ENCODE measurements at regions not wholly inside any gene's neighbourhood (a gene's known extent, or its start where the extent isn't known, plus 50 kb on each side); places are given as distances from the start of the nearest gene placed in this dataset.

- Histone ChIP-seq H2AFZ (ENCODE audit: low read depth, low read length, poor library complexity, severe bottlenecking) (no peak overlapping the region), H3K36me3 (ENCODE audit: control insufficient read depth in 1 of 2, insufficient read depth in 2 of 2, low read length in 2 of 2) (no peaks in the 10 kb centered on the region), H3K9me2 (ENCODE audit: insufficient read depth) (no peaks in the 10 kb centered on the region), H3K27me3 (ENCODE audit: insufficient read depth, low read length) (peaks cover 16% of the 10 kb centered on the region; the same call in 1 of the 2 replicates), H3K9me3 (ENCODE audit: control insufficient read depth in 1 of 2, insufficient read depth in 1 of 2, low read depth in 1 of 2, low read length in 2 of 2) (no peaks in the 10 kb centered on the region), H3K9ac (ENCODE audit: low read length) (no peak overlapping the region), H3K27ac (ENCODE audit: low read depth, low read length) (no peak overlapping the region), H3K4me2 (ENCODE audit: low read length) (no peak overlapping the region), H3K79me2 (ENCODE audit: insufficient read depth, low read length) (no peaks in the 10 kb centered on the region), H3K4me1 (ENCODE audit: control insufficient read depth in 1 of 2, insufficient read depth in 2 of 2, low read length in 2 of 2) (no peaks in the 10 kb centered on the region), H3K4me3 (replicated peaks in 1 of 2; ENCODE audit: low read depth in 1 of 2, low read length in 2 of 2) (no peak overlapping the region), H4K20me1 (ENCODE audit: insufficient read depth) (no peaks in the 10 kb centered on the region)
- ChIA-PET RAD21 (ENCODE audit: low non-redundant PET in 1 of 2, low total read pairs in 2 of 2, uncharacterized antibody in 2 of 2, unreplicated experiment in 2 of 2) (no interaction called here), CTCF (no interaction called here), POLR2A (no interaction called here)
- no peak for DNase-seq (ENCODE audit: low read depth, low spot score)
- ATAC-seq = no peak
- BruUV-seq (replicated peaks) = no TSS peak
- intact Hi-C loops (cut with micrococcal nuclease) = no loop called here
- TF ChIP-seq EGR1 (IDR thresholded peaks at IDR 0.05; ENCODE audit: low read depth) = no peak
- no peak for TF ChIP-seq ELF1 (IDR thresholded peaks at IDR 0.05; ENCODE audit: borderline replicate concordance, low read depth)
- no peak for TF ChIP-seq EZH2 (IDR thresholded peaks at IDR 0.05)
- TF ChIP-seq JUND (IDR thresholded peaks at IDR 0.05) = no peak
- no peak for TF ChIP-seq EZH2phosphoT487 (IDR thresholded peaks at IDR 0.05; ENCODE audit: borderline replicate concordance)
- no peak for TF ChIP-seq ZNF274 (IDR thresholded peaks at IDR 0.05; ENCODE audit: low read depth, low read length)
- TF ChIP-seq SIN3A (IDR thresholded peaks at IDR 0.05; ENCODE audit: low read depth) = no peak
- TF ChIP-seq FOSL1 (IDR thresholded peaks at IDR 0.05; ENCODE audit: low read depth) = no peak
- no peak for TF ChIP-seq REST (IDR thresholded peaks at IDR 0.05; ENCODE audit: low read depth)
- no peak for TF ChIP-seq ATF3 (IDR thresholded peaks at IDR 0.05)
- no peak for TF ChIP-seq CEBPB (IDR thresholded peaks at IDR 0.05; ENCODE audit: low read depth)
- no peak for TF ChIP-seq POLR2A (IDR thresholded peaks at IDR 0.05; ENCODE audit: borderline replicate concordance, extremely low read depth, insufficient read depth, insufficient read length)
- no peak for TF ChIP-seq SRF (IDR thresholded peaks at IDR 0.05; ENCODE audit: low read depth)
- no peak for TF ChIP-seq CBX3 (IDR thresholded peaks at IDR 0.05; ENCODE audit: low read depth)
- no peak for TF ChIP-seq TCF7L2 (IDR thresholded peaks at IDR 0.05; ENCODE audit: borderline replicate concordance, extremely low read depth, insufficient read depth, insufficient read length)
- TF ChIP-seq SP1 (IDR thresholded peaks at IDR 0.05; ENCODE audit: low read depth) = no peak
- no peak for TF ChIP-seq POLR2AphosphoS5 (IDR thresholded peaks at IDR 0.05; ENCODE audit: low read depth, low read length)
- no peak for TF ChIP-seq ZFX (IDR thresholded peaks at IDR 0.05)
- TF ChIP-seq, protein P1, sequence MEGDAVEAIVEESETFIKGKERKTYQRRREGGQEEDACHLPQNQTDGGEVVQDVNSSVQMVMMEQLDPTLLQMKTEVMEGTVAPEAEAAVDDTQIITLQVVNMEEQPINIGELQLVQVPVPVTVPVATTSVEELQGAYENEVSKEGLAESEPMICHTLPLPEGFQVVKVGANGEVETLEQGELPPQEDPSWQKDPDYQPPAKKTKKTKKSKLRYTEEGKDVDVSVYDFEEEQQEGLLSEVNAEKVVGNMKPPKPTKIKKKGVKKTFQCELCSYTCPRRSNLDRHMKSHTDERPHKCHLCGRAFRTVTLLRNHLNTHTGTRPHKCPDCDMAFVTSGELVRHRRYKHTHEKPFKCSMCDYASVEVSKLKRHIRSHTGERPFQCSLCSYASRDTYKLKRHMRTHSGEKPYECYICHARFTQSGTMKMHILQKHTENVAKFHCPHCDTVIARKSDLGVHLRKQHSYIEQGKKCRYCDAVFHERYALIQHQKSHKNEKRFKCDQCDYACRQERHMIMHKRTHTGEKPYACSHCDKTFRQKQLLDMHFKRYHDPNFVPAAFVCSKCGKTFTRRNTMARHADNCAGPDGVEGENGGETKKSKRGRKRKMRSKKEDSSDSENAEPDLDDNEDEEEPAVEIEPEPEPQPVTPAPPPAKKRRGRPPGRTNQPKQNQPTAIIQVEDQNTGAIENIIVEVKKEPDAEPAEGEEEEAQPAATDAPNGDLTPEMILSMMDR (IDR thresholded peaks at IDR 0.05 in 2 of 3, conservative IDR thresholded peaks at IDR 0.05 in 1 of 3; ENCODE audit: borderline replicate concordance in 1 of 3, insufficient read depth in 1 of 3, low read depth in 2 of 3, low read length in 2 of 3) = no peak
- no peak for TF ChIP-seq YY1 (IDR thresholded peaks at IDR 0.05; ENCODE audit: extremely low read depth, insufficient replicate concordance, low read depth, low read length)
Observed at GRCh38 chr6:156545931-156546330, 231.2 kb upstream of the ARID1B start.
